Keratinocyte (primary cell): ENCODE measurements at regions not wholly inside any gene's neighbourhood (a gene's known extent, or its start where the extent isn't known, plus 50 kb on each side); places are given as distances from the start of the nearest gene placed in this dataset.

ENCODE experiments used
- EZH2 ChIP-seq: IDR thresholded peaks from one replicate; pipeline ENCODE4 v1.6.1; 2012; ENCODE audit warnings: inconsistent platforms, mild to moderate bottlenecking, low read length, moderate library complexity
- TF ChIP-seq, protein P1 (sequence below), 3 experiments: IDR thresholded peaks in 1 of 3; conservative IDR thresholded peaks in 1 of 3; optimal IDR thresholded peaks in 1 of 3; 2 replicates in 2 of 3; 3 replicates in 1 of 3; pipeline versions ENCODE3 to v1.5.1; 2011; ENCODE audit warnings: low read length in 3 of 3, mild to moderate bottlenecking in 3 of 3, moderate library complexity in 2 of 3, control low read depth in 1 of 3, inconsistent platforms in 1 of 3; ENCODE audit not compliant: insufficient read depth in 2 of 3; ENCODE audit errors: extremely low read depth in 1 of 3

- TF ChIP-seq, protein P1, sequence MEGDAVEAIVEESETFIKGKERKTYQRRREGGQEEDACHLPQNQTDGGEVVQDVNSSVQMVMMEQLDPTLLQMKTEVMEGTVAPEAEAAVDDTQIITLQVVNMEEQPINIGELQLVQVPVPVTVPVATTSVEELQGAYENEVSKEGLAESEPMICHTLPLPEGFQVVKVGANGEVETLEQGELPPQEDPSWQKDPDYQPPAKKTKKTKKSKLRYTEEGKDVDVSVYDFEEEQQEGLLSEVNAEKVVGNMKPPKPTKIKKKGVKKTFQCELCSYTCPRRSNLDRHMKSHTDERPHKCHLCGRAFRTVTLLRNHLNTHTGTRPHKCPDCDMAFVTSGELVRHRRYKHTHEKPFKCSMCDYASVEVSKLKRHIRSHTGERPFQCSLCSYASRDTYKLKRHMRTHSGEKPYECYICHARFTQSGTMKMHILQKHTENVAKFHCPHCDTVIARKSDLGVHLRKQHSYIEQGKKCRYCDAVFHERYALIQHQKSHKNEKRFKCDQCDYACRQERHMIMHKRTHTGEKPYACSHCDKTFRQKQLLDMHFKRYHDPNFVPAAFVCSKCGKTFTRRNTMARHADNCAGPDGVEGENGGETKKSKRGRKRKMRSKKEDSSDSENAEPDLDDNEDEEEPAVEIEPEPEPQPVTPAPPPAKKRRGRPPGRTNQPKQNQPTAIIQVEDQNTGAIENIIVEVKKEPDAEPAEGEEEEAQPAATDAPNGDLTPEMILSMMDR (optimal IDR thresholded peaks at IDR 0.05 in 1 of 3, IDR thresholded peaks at IDR 0.05 in 1 of 3, conservative IDR thresholded peaks at IDR 0.05 in 1 of 3; ENCODE audit: extremely low read depth in 1 of 3, insufficient read depth in 2 of 3, low read length in 3 of 3): no peak
- no peak for TF ChIP-seq EZH2
These were observed 295.0 kb upstream of the RASGRP1 start for GRCh38 chr15:38859574-38859973.
